Fibroblast of lung (primary cell): ENCODE measurements at regions not wholly inside any gene's neighbourhood (a gene's known extent, or its start where the extent isn't known, plus 50 kb on each side); places are given as distances from the start of the nearest gene placed in this dataset.
"Not testable (repeated sequence)": the region's sequence is repeated elsewhere in the genome, so short reads cannot be mapped to it uniquely, and the experiment has no call there.

ENCODE experiments used
- DNase-seq, 2 donors: peaks; one replicate each; pipeline versions ENCODE4 v3.0.0 to v3.0.0-alpha.2; 2010; ENCODE audit warnings: low read depth in 2 of 2
- H2AFZ ChIP-seq: 2 replicates; pipeline ENCODE4 v1.5.1; 2012; ENCODE audit warnings: low read length, control low read depth, inconsistent platforms
- H3K27ac ChIP-seq: 2 replicates; pipeline ENCODE4 v1.5.1; 2011; ENCODE audit warnings: low read length, control low read depth; ENCODE audit not compliant: insufficient read depth
- H3K27me3 ChIP-seq: 2 replicates; pipeline ENCODE4 v1.5.1; 2011; ENCODE audit warnings: mild to moderate bottlenecking, low read length; ENCODE audit not compliant: control insufficient read depth, insufficient read depth
- H3K36me3 ChIP-seq: 2 replicates; pipeline ENCODE4 v1.5.1; 2011; ENCODE audit warnings: low read length; ENCODE audit not compliant: control insufficient read depth, insufficient read depth
- H3K4me1 ChIP-seq: 2 replicates; pipeline ENCODE4 v1.5.1; 2011; ENCODE audit warnings: low read length; ENCODE audit not compliant: control insufficient read depth, insufficient read depth; ENCODE audit errors: extremely low read depth
- H3K4me2 ChIP-seq: 2 replicates; pipeline ENCODE4 v1.5.1; 2011; ENCODE audit warnings: low read length, control low read depth; ENCODE audit not compliant: insufficient read depth; ENCODE audit errors: extremely low read depth
- H3K4me3 ChIP-seq, 4 experiments: fragments of 200-600 bp in 1 of 4; sonication (generic) in 1 of 4; replicated peaks in 1 of 4; 2 replicates each; pipeline ENCODE4 v1.5.1; 2011 to 2016; ENCODE audit warnings: low read length in 4 of 4, low read depth in 3 of 4, mild to moderate bottlenecking in 3 of 4, control low read depth in 2 of 4, inconsistent platforms in 1 of 4, mixed read lengths in 1 of 4; ENCODE audit not compliant: insufficient read depth in 1 of 4; ENCODE audit errors: control extremely low read depth in 1 of 4
- H3K79me2 ChIP-seq: 2 replicates; pipeline ENCODE4 v1.5.1; 2012; ENCODE audit warnings: mild to moderate bottlenecking, low read length, inconsistent platforms; ENCODE audit not compliant: control insufficient read depth, insufficient read depth
- H3K9ac ChIP-seq: 2 replicates; pipeline ENCODE4 v1.5.1; 2011; ENCODE audit warnings: mild to moderate bottlenecking, low read length, control low read depth; ENCODE audit not compliant: insufficient read depth
- H3K9me3 ChIP-seq: 2 replicates; pipeline ENCODE4 v1.5.1; 2012; ENCODE audit warnings: low read depth, low read length; ENCODE audit not compliant: control insufficient read depth, insufficient read depth
- H4K20me1 ChIP-seq: 2 replicates; pipeline ENCODE4 v1.5.1; 2011; ENCODE audit warnings: low read length; ENCODE audit not compliant: control insufficient read depth, insufficient read depth; ENCODE audit errors: extremely low read depth
- CTCF ChIP-seq, 2 donors: IDR thresholded peaks in 1 of 2; conservative IDR thresholded peaks in 1 of 2; 1 replicate in 1 of 2; 2 replicates in 1 of 2; pipeline ENCODE4 v1.5.1; 2011 to 2012; ENCODE audit warnings: low read length in 2 of 2, control low read depth in 1 of 2, inconsistent platforms in 1 of 2, low read depth in 1 of 2, mild to moderate bottlenecking in 1 of 2
- EZH2 ChIP-seq: IDR thresholded peaks from 2 replicates; pipeline ENCODE4 v1.5.1; 2012; ENCODE audit warnings: low read length, control low read depth, mild to moderate bottlenecking; ENCODE audit errors: missing control alignments

DNA sequence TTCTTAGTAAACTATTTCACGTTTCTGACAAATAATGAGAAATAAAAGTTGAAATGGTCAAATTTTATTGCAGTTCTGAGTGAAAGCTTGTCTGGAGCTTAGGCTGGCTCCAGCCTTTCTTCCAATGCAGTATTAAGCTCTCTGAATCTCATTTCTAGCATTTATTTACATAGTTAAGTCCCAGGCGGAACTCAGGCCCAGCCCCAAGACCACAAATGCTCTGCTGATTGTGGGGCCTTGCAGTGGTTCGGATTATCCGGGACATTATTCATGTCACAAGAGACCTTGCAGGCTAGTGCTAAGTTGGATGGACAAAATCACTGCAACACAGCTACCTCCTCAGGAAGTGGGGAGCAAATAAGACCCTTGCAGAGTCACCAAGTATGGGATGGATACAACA is 2009.3 kb upstream of the CELF4 start:
- no peak for TF ChIP-seq CTCF (conservative IDR thresholded peaks at IDR 0.05 in 1 of 2, IDR thresholded peaks at IDR 0.05 in 1 of 2; ENCODE audit: low read depth in 1 of 2, low read length in 2 of 2)
- no peak for TF ChIP-seq EZH2
- Histone ChIP-seq H2AFZ (no peak overlapping the region), H3K4me2 (no peak overlapping the region), H3K36me3 (no peaks in the 10 kb centered on the region), H4K20me1 (no peaks in the 10 kb centered on the region), H3K9ac (no peak overlapping the region), H3K27me3 (no peaks in the 10 kb centered on the region), H3K4me1 (no peaks in the 10 kb centered on the region), H3K9me3 (no peaks in the 10 kb centered on the region), H3K27ac (no peak overlapping the region), H3K79me2 (no peaks in the 10 kb centered on the region), H3K4me3 (no peak overlapping the region)
- no peak for DNase-seq

- Histone ChIP-seq H3K4me1 (no peaks in the 10 kb centered on the region), H3K9me3 (no peaks in the 10 kb centered on the region), H3K79me2 (no peaks in the 10 kb centered on the region), H3K4me3 (no peak overlapping the region), H3K36me3 (no peaks in the 10 kb centered on the region), H3K4me2 (no peak overlapping the region), H3K27ac (no peak overlapping the region), H4K20me1 (no peaks in the 10 kb centered on the region), H3K27me3 (no peaks in the 10 kb centered on the region), H2AFZ (no peak overlapping the region), H3K9ac (no peak overlapping the region)
- peak; percentile 30 to 36 for TF ChIP-seq CTCF (conservative IDR thresholded peaks at IDR 0.05 in 1 of 2, IDR thresholded peaks at IDR 0.05 in 1 of 2; ENCODE audit: low read depth in 1 of 2, low read length in 2 of 2)
- TF ChIP-seq EZH2, result no peak
- DNase-seq, result peak; percentile 3 to 49
Observed at GRCh38 chr18:39571511-39571910, 2005.9 kb upstream of the CELF4 start.

GRCh38 chr18:39565551-39566230 is 2000.1 kb upstream of the CELF4 start:
- not testable (repeated sequence) for H3K4me3 ChIP-seq, H2AFZ ChIP-seq, DNase-seq, H3K9me3 ChIP-seq, H4K20me1 ChIP-seq, H3K79me2 ChIP-seq, H3K4me1 ChIP-seq, H3K27me3 ChIP-seq, H3K36me3 ChIP-seq, H3K27ac ChIP-seq, H3K4me2 ChIP-seq, H3K9ac ChIP-seq
